SK-N-MC (cell line): ENCODE measurements at regions not wholly inside any gene's neighbourhood (a gene's known extent, or its start where the extent isn't known, plus 50 kb on each side); places are given as distances from the start of the nearest gene placed in this dataset.

Experiments used
- EZH2 ChIP-seq: fragments of 200-600 bp; sonication (generic); IDR thresholded peaks from one replicate; pipeline ENCODE4 v1.6.1; 2017; ENCODE audit warnings: antibody characterized with exemption
- FOXP2 ChIP-seq: optimal IDR thresholded peaks from 2 replicates; pipeline ENCODE3; 2011; ENCODE audit warnings: mild to moderate bottlenecking, moderate library complexity; ENCODE audit not compliant: insufficient read depth; ENCODE audit errors: extremely low read length, control extremely low read depth
- POLR2AphosphoS5 ChIP-seq: IDR thresholded peaks from 2 replicates; pipeline ENCODE4 v1.6.1; 2012; ENCODE audit warnings: mild to moderate bottlenecking, low read depth, low read length, borderline replicate concordance

- TF ChIP-seq POLR2AphosphoS5 (no peak), EZH2 (no peak), FOXP2 (no peak)
Observed at GRCh38 chr6:111956098-111956497, 82.8 kb upstream of the FYN start.
